ENCODE measurements at regions not wholly inside any gene's neighbourhood (a gene's known extent, or its start where the extent isn't known, plus 50 kb on each side); places are given as distances from the start of the nearest gene placed in this dataset.

GRCh38 chr1:212211371-212211770, 73.8 kb upstream of the PPP2R5A start (continued):
- TF ChIP-seq CEBPZ (IDR thresholded peaks at IDR 0.05; ENCODE audit: borderline replicate concordance, low read depth, low read length) = no peak
- TF ChIP-seq ZNF280A (IDR thresholded peaks at IDR 0.05; ENCODE audit: low read depth, partially characterized antibody) = no peak
- no peak for TF ChIP-seq HES1 (IDR thresholded peaks at IDR 0.05; ENCODE audit: low read depth)
- no peak for TF ChIP-seq ELF2 (CRISPR knock-in tag; IDR thresholded peaks at IDR 0.05)
- TF ChIP-seq CHCHD3 (CRISPR knock-in tag; IDR thresholded peaks at IDR 0.05) = no peak
- no peak for TF ChIP-seq ZNF224 (CRISPR knock-in tag; IDR thresholded peaks at IDR 0.05)
- TF ChIP-seq HLTF (IDR thresholded peaks at IDR 0.05) = no peak
- no peak for TF ChIP-seq THRA (IDR thresholded peaks at IDR 0.05)
- no peak for TF ChIP-seq ZNF644 (tag; IDR thresholded peaks at IDR 0.05; ENCODE audit: low read depth)
- TF ChIP-seq ZNF395 (CRISPR knock-in tag; IDR thresholded peaks at IDR 0.05) = no peak
- TF ChIP-seq ARID1B (IDR thresholded peaks at IDR 0.05) = no peak
- TF ChIP-seq ZBTB26 (CRISPR knock-in tag; IDR thresholded peaks at IDR 0.05) = no peak
- no peak for TF ChIP-seq POLR2AphosphoS5 (IDR thresholded peaks at IDR 0.05; ENCODE audit: control insufficient read depth, insufficient read depth, low read depth, low read length)
- peak; percentile 19; the same call in 1 of the 2 replicates for TF ChIP-seq C11orf30 (IDR thresholded peaks at IDR 0.05; ENCODE audit: low read depth)
- TF ChIP-seq RAD51 (IDR thresholded peaks at IDR 0.05; ENCODE audit: borderline replicate concordance, low read depth) = peak; percentile 42; the same call in 1 of the 2 replicates
- TF ChIP-seq ZNF316 (IDR thresholded peaks at IDR 0.05) = peak; percentile 57
- TF ChIP-seq ATF4 (CRISPR knock-in tag; IDR thresholded peaks at IDR 0.05) = no peak
- no peak for TF ChIP-seq SETDB1 (IDR thresholded peaks at IDR 0.05; ENCODE audit: low read length)
- no peak for TF ChIP-seq SIX5 (IDR thresholded peaks at IDR 0.05; ENCODE audit: borderline replicate concordance in 1 of 2, insufficient read depth in 1 of 2, low read depth in 1 of 2, low read length in 2 of 2)
